SU-DHL-6 (cell line): ENCODE measurements at regions not wholly inside any gene's neighbourhood (a gene's known extent, or its start where the extent isn't known, plus 50 kb on each side); places are given as distances from the start of the nearest gene placed in this dataset.

Source experiments
- EZH2phosphoT487 ChIP-seq: fragments of 200-600 bp; sonication (generic), shearing (Covaris generic); conservative IDR thresholded peaks from 2 replicates; pipeline ENCODE4 v1.6.1; 2018; ENCODE audit warnings: mild to moderate bottlenecking, antibody characterized with exemption, low read length, moderate library complexity, mixed read lengths
- TF ChIP-seq, protein P1 (sequence below): fragments of 200-600 bp; sonication (generic); IDR thresholded peaks from one replicate; pipeline ENCODE4 v1.5.1; 2017; ENCODE audit warnings: antibody characterized with exemption, mild to moderate bottlenecking, low read length, moderate library complexity; ENCODE audit not compliant: insufficient read depth, poor library complexity, severe bottlenecking

- TF ChIP-seq, protein P1, sequence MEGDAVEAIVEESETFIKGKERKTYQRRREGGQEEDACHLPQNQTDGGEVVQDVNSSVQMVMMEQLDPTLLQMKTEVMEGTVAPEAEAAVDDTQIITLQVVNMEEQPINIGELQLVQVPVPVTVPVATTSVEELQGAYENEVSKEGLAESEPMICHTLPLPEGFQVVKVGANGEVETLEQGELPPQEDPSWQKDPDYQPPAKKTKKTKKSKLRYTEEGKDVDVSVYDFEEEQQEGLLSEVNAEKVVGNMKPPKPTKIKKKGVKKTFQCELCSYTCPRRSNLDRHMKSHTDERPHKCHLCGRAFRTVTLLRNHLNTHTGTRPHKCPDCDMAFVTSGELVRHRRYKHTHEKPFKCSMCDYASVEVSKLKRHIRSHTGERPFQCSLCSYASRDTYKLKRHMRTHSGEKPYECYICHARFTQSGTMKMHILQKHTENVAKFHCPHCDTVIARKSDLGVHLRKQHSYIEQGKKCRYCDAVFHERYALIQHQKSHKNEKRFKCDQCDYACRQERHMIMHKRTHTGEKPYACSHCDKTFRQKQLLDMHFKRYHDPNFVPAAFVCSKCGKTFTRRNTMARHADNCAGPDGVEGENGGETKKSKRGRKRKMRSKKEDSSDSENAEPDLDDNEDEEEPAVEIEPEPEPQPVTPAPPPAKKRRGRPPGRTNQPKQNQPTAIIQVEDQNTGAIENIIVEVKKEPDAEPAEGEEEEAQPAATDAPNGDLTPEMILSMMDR = no peak
- no peak for TF ChIP-seq EZH2phosphoT487
Measured at GRCh38 chr11:42255906-42256305, 796.5 kb upstream of the LRRC4C start.
